Activated T-helper 2 cell treated with anti-CD3 and anti-CD28 coated beads, Interferon-gamma antibody, Interleukin-2, Interleukin-4, amounts not matched to agents 10 μg/mL and 5 μg/mL and 100 μg/mL, durations not matched to agents 14 hours and 24 hours and 36 hours (primary cell): ENCODE measurements at regions not wholly inside any gene's neighbourhood (a gene's known extent, or its start where the extent isn't known, plus 50 kb on each side); places are given as distances from the start of the nearest gene placed in this dataset.
"Not testable (repeated sequence)": the region's sequence is repeated elsewhere in the genome, so short reads cannot be mapped to it uniquely, and the experiment has no call there.

Source experiments
- DNase-seq: peaks from one replicate; pipeline ENCODE4 v3.0.0; 2021; ENCODE audit warnings: low spot score
- H3K27ac Mint-ChIP-seq: one replicate; pipeline ENCODE4 v1.8.0; 2021; ENCODE audit warnings: mixed read lengths
- H3K27me3 Mint-ChIP-seq: one replicate; pipeline ENCODE4 v1.8.0; 2021; ENCODE audit warnings: low read depth, mixed read lengths
- H3K36me3 Mint-ChIP-seq: one replicate; pipeline ENCODE4 v1.8.0; 2021; ENCODE audit warnings: low read depth, mixed read lengths
- H3K4me1 Mint-ChIP-seq: one replicate; pipeline ENCODE4 v1.8.0; 2021; ENCODE audit warnings: low read depth, mixed read lengths
- H3K4me3 Mint-ChIP-seq: one replicate; pipeline ENCODE4 v1.8.0; 2021; ENCODE audit warnings: low read depth, mild to moderate bottlenecking, moderate library complexity, mixed read lengths
- H3K9me3 Mint-ChIP-seq: one replicate; pipeline ENCODE4 v1.8.0; 2021; ENCODE audit warnings: mixed read lengths
- intact Hi-C: fragments of 100-400 bp; cut with micrococcal nuclease; formaldehyde crosslinking; loops from one replicate; pipeline ENCODE4 v1.15.1; 2023

DNA sequence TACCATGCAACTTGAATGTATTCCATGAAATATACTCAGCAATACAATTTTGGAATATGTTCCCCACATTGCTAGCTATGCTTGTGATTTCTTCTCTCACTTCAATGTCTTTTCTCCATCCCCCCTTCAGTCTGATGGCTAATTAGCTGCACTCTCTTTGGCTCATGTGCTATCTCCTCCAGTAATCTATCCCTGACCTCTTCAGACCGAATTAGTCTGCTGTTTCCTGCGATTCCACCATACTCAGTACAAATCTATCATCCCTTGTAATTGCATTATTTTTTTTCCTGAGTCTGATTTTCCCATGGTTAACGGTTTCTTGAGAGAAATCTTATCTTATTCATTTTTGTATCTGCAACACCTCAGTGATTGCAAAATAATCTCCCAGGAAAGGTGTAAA is 360.7 kb upstream of the CDH10 start:
- Mint-ChIP-seq H3K9me3 (peaks cover 35% of the 10 kb centered on the region), H3K4me3 (no peak overlapping the region), H3K27ac (no peak overlapping the region), H3K27me3 (no peaks in the 10 kb centered on the region), H3K4me1 (no peaks in the 10 kb centered on the region), H3K36me3 (no peaks in the 10 kb centered on the region)
- DNase-seq: no peak
- intact Hi-C loops: no loop called here

GRCh38 chr5:25002371-25002770 is 357.6 kb upstream of the CDH10 start:
- no peaks in the 10 kb centered on the region for H3K36me3 Mint-ChIP-seq
- no peaks in the 10 kb centered on the region for H3K4me1 Mint-ChIP-seq
- H3K27ac Mint-ChIP-seq: no peak overlapping the region
- peaks cover 37% of the 10 kb centered on the region for H3K9me3 Mint-ChIP-seq
- DNase-seq: no peak
- intact Hi-C loops: no loop called here
- H3K27me3 Mint-ChIP-seq: no peaks in the 10 kb centered on the region
- no peak overlapping the region for H3K4me3 Mint-ChIP-seq

- H3K27ac Mint-ChIP-seq: no peak overlapping the region
- intact Hi-C loops: no loop called here
- H3K4me3 Mint-ChIP-seq: no peak overlapping the region
- peaks cover 44% of the 10 kb centered on the region for H3K9me3 Mint-ChIP-seq
- no peak for DNase-seq
- H3K36me3 Mint-ChIP-seq: no peaks in the 10 kb centered on the region
- H3K4me1 Mint-ChIP-seq: no peaks in the 10 kb centered on the region
- no peaks in the 10 kb centered on the region for H3K27me3 Mint-ChIP-seq
Measured at GRCh38 chr5:24999732-25000131, 355.0 kb upstream of the CDH10 start.

DNA sequence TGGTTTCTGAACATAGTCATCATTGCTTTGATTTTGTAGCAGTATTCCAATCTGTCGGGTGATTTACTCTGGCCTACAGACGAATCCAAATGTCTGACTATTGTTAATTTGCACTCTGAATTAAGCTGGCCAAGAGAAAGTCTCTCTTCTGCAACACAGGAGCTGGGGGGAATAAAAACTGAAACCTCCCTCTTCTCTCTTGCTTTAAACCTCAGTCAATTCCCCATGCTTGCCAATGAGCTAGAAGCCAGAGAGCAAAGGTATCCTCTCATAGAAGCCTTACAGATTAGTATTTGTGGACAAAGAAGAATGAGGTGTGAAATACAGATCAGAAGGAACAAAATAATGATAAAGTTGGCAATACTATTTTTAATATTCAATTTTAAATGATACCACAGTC is 353.9 kb upstream of the CDH10 start:
- Mint-ChIP-seq H3K27me3 (no peaks in the 10 kb centered on the region), H3K4me1 (no peaks in the 10 kb centered on the region), H3K9me3 (peaks cover 50% of the 10 kb centered on the region), H3K36me3 (no peaks in the 10 kb centered on the region), H3K27ac (no peak overlapping the region), H3K4me3 (no peak overlapping the region)
- DNase-seq: no peak
- intact Hi-C loops: no loop called here

DNA sequence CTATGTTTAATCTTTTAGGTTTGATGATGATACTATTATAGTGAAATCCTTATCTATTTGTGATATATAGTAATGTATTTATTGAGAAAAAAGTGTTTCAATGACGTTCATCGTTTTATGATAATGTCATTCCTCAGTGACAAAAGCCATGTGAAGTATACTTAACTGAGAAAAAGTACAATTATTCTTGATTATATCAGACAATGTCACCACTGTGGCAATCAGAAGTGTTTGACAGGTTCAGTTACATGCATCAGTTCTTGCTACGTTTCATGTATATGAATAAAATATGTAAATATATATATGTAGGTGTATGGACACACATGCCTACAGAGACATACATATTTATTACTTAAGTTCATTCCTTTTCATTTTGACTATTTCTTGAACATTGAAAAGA is 341.5 kb upstream of the CDH10 start:
- peaks cover 39% of the 10 kb centered on the region for H3K9me3 Mint-ChIP-seq
- no peak for DNase-seq
- H3K4me3 Mint-ChIP-seq: no peak overlapping the region
- H3K4me1 Mint-ChIP-seq: no peaks in the 10 kb centered on the region
- H3K36me3 Mint-ChIP-seq: no peaks in the 10 kb centered on the region
- no peaks in the 10 kb centered on the region for H3K27me3 Mint-ChIP-seq
- H3K27ac Mint-ChIP-seq: no peak overlapping the region
- intact Hi-C loops: no loop called here

GRCh38 chr5:24978552-24978951 is 333.8 kb upstream of the CDH10 start:
- DNase-seq, H3K27ac Mint-ChIP-seq, H3K4me1 Mint-ChIP-seq, H3K4me3 Mint-ChIP-seq, H3K27me3 Mint-ChIP-seq, H3K36me3 Mint-ChIP-seq, intact Hi-C loops: not testable (repeated sequence)
- H3K9me3 Mint-ChIP-seq: peaks cover 36% of the 10 kb centered on the region

DNA sequence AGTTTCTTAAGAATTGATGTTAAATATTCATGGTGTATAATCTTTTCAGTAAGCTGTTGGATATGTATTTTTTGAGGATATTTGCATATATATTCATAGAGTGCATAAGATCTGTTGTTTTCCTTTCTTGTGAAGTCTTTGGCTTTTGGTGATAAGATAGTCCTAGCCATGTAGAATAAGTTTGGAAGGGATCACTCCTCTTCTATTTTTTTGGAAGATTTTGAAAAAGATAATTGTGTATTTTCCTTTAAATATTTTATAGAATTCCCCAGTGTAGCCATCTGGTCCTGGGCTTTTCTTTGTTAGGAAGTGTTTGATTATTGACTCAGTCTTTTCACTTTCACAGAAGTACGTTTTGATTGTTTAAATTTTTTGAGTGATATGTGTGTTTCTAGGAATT is 318.8 kb upstream of the CDH10 start:
- Mint-ChIP-seq H3K27ac (no peak overlapping the region), H3K4me3 (no peak overlapping the region), H3K27me3 (no peaks in the 10 kb centered on the region), H3K4me1 (no peaks in the 10 kb centered on the region), H3K9me3 (peaks cover 41% of the 10 kb centered on the region), H3K36me3 (no peaks in the 10 kb centered on the region)
- DNase-seq: no peak
- intact Hi-C loops: no loop called here

DNA sequence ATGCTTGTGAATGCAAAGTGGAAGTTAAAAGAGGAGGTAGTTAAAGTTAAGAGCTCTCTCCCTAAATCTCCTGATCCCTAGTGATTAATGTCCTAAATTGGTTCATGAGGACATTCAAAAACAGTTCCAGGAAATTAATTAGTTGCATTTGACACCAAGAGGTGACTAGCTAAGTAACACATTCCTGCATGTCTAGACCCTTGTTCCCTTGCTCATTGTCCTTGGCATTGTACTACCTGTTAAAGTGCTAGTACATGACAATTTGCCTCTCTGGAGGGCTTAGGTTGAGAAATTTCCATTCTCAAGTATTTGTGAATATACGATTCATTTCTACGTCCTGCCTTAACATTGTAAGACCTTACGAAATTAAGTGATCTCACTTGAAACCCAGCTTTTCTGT is 278.6 kb upstream of the CDH10 start:
- DNase-seq: no peak

DNA sequence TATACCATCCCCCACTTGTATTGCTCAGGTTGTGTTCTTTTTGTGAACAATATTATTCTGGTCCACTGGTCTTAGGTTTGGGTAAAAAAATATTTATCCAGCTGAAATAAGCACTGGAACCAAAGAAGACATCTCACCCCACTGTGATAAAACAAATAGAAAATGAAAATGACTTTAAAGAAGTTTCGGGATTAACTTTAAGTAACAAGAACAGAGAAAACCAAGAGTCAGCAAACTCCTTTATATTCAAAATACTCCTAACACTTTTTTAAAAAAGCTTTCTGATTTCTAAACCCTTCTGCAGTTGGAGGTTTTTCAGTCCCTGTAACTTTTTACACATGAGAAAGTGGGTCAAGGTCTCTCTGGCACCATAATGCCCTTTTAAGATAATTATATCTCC is 273.9 kb upstream of the CDH10 start:
- H3K27me3 Mint-ChIP-seq: no peaks in the 10 kb centered on the region
- H3K9me3 Mint-ChIP-seq: peaks cover 34% of the 10 kb centered on the region
- H3K4me3 Mint-ChIP-seq: no peak overlapping the region
- DNase-seq: no peak
- no peaks in the 10 kb centered on the region for H3K4me1 Mint-ChIP-seq
- no peaks in the 10 kb centered on the region for H3K36me3 Mint-ChIP-seq
- intact Hi-C loops: no loop called here
- H3K27ac Mint-ChIP-seq: no peak overlapping the region

More for the DNA sequence above, 278.6 kb upstream of the CDH10 start:
- intact Hi-C loops: no loop called here
- no peaks in the 10 kb centered on the region for H3K27me3 Mint-ChIP-seq
- H3K36me3 Mint-ChIP-seq: no peaks in the 10 kb centered on the region
- no peaks in the 10 kb centered on the region for H3K4me1 Mint-ChIP-seq
- H3K9me3 Mint-ChIP-seq: peaks cover 44% of the 10 kb centered on the region
- H3K4me3 Mint-ChIP-seq: no peak overlapping the region
- H3K27ac Mint-ChIP-seq: no peak overlapping the region

DNA sequence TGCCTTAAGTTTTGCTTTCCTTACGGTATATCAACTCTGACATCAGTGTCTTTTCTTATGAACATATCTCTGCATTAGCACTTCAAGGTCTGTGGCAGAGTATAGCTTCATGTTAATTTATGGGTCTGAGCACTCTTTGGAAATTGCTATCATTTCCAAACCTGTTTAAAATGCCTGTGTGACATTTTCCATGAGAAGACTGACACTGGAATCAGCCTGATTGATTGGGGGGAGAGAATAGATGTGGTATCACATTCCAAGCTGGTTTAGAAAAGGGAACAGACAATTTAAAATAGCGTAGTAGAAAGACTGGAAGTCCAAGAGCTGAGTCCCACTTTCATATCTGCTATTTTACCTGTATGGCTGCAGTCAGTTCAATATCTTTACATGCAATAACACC is 272.1 kb upstream of the CDH10 start:
- H3K9me3 Mint-ChIP-seq: peaks cover 39% of the 10 kb centered on the region
- DNase-seq: no peak
- no peaks in the 10 kb centered on the region for H3K36me3 Mint-ChIP-seq
- no peaks in the 10 kb centered on the region for H3K4me1 Mint-ChIP-seq
- no peak overlapping the region for H3K4me3 Mint-ChIP-seq
- H3K27me3 Mint-ChIP-seq: no peaks in the 10 kb centered on the region
- intact Hi-C loops: no loop called here
- no peak overlapping the region for H3K27ac Mint-ChIP-seq

DNA sequence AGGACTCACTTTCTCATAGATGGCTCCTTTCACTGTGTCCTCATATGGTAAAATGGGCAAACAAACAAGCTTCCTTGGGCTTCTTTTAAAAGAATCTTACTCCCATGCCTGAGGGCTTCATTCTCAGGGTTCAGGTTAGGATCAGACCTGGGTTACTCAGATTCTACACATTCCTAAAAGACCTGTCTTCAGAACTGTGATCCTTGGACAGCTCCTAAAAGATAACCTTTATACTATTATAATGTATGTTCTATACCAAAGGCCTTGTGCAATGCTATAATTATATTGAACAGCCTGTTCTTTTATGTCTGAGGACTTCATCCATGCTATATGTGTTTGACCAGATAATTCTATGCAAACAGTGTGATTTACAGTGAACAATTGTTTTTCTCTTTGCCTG is 264.4 kb upstream of the CDH10 start:
- Mint-ChIP-seq H3K36me3 (no peaks in the 10 kb centered on the region), H3K9me3 (peaks cover 34% of the 10 kb centered on the region), H3K4me1 (no peaks in the 10 kb centered on the region), H3K27me3 (no peaks in the 10 kb centered on the region), H3K4me3 (no peak overlapping the region), H3K27ac (no peak overlapping the region)
- DNase-seq: no peak
- intact Hi-C loops: no loop called here

GRCh38 chr5:24906689-24907088 is 261.9 kb upstream of the CDH10 start:
- Mint-ChIP-seq H3K4me1 (no peaks in the 10 kb centered on the region), H3K27me3 (no peaks in the 10 kb centered on the region), H3K4me3 (no peak overlapping the region), H3K36me3 (no peaks in the 10 kb centered on the region), H3K9me3 (peaks cover 22% of the 10 kb centered on the region), H3K27ac (no peak overlapping the region)
- DNase-seq: no peak
- intact Hi-C loops: no loop called here

DNA sequence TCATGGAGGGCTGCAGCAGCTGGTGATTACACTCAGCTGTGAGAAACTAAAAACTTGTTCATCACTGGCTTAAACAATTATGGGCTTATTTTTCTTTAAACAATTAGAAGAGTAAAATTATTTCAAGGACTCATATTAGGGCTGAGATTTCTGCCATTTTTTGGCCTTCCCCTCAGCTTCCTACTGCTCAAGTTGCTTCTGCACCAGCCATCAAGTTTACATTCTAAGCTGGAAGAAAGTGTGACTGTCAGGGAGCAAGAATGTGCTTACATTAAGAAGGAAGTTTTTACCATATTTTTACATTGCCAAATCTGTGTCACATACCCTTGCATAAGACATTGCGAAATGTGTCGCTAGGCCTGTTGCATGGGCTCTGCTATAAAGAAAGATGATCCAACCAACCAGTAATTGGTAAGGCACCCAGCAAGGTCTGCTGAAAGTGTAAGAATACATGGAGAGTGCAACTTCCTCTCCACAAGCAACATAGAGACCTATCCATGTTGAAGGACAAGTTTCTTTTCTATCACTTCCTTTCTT is 260.3 kb upstream of the CDH10 start:
- no peak for DNase-seq
- H3K27me3 Mint-ChIP-seq: no peaks in the 10 kb centered on the region
- peaks cover 22% of the 10 kb centered on the region for H3K9me3 Mint-ChIP-seq
- no peaks in the 10 kb centered on the region for H3K36me3 Mint-ChIP-seq
- H3K27ac Mint-ChIP-seq: no peak overlapping the region
- intact Hi-C loops: no loop called here
- H3K4me1 Mint-ChIP-seq: no peaks in the 10 kb centered on the region
- no peak overlapping the region for H3K4me3 Mint-ChIP-seq

DNA sequence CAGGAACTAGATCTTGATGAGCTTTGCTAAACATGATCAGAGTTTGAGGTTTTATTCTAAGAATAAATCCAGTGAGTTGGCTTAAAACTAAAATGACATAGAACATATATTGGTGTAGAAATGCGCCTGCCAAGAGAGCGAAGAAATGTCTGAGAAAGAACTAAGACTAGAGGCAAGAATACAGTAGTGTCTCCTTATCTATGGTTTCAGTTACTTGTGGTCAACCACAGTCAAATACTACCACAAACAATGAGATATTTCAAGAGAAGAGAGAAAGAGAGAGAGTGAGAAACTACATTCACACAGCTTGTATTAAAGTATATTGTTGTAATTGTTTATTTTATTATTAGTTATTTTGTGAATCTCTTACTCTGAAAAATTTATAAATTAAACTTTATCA is 254.4 kb upstream of the CDH10 start:
- no peak for DNase-seq
- H3K27me3 Mint-ChIP-seq: no peaks in the 10 kb centered on the region
- no peak overlapping the region for H3K27ac Mint-ChIP-seq
- intact Hi-C loops: no loop called here
- H3K4me3 Mint-ChIP-seq: no peak overlapping the region
- no peaks in the 10 kb centered on the region for H3K4me1 Mint-ChIP-seq
- no peaks in the 10 kb centered on the region for H3K36me3 Mint-ChIP-seq
- H3K9me3 Mint-ChIP-seq: peaks cover 15% of the 10 kb centered on the region
